Mesodermal cell (in vitro differentiated cells): ENCODE measurements at regions not wholly inside any gene's neighbourhood (a gene's known extent, or its start where the extent isn't known, plus 50 kb on each side); places are given as distances from the start of the nearest gene placed in this dataset.

Source experiments
- H3K27ac ChIP-seq: 2 replicates; pipeline ENCODE4 v1.7.0; 2013; ENCODE audit warnings: mild to moderate bottlenecking, low read depth, low read length, moderate library complexity; ENCODE audit not compliant: severe bottlenecking
- H3K36me3 ChIP-seq: 2 replicates; pipeline ENCODE4 v1.7.1; 2013; ENCODE audit warnings: mild to moderate bottlenecking, low read length, moderate library complexity; ENCODE audit not compliant: control insufficient read depth, insufficient read depth
- H3K4me1 ChIP-seq: one replicate; pipeline ENCODE4 v1.7.1; 2013; ENCODE audit warnings: mild to moderate bottlenecking, low read length; ENCODE audit not compliant: insufficient read depth, control insufficient read depth, poor library complexity, severe bottlenecking
- H3K4me3 ChIP-seq: 2 replicates; pipeline ENCODE4 v1.7.0; 2013; ENCODE audit warnings: low read length, control low read depth, mild to moderate bottlenecking; ENCODE audit not compliant: insufficient read depth, poor library complexity, severe bottlenecking; ENCODE audit errors: extremely low read depth
- H3K9me3 ChIP-seq: 2 replicates; pipeline ENCODE4 v1.7.1; 2013; ENCODE audit warnings: mild to moderate bottlenecking, low read length, moderate library complexity; ENCODE audit not compliant: control insufficient read depth
- WGBS, 2 experiments: methylation state at CpG; one replicate each; pipeline ENCODE4 v1.1.5; 2013; ENCODE audit warnings: missing lambda C conversion rate in 2 of 2; ENCODE audit not compliant: insufficient coverage in 2 of 2; 5-methylcytosine and 5-hydroxymethylcytosine counted together

GRCh38 chr7:156091519-156092080, 279.3 kb upstream of the SHH start:
- H3K4me1 ChIP-seq: no peaks in the 10 kb centered on the region
- WGBS, 2 experiments: 86 to 96% methylated on average over 6 to 7 of the region's 10 CpGs
- no peak overlapping the region for H3K27ac ChIP-seq
- H3K9me3 ChIP-seq: no peaks in the 10 kb centered on the region
- no peaks in the 10 kb centered on the region for H3K36me3 ChIP-seq
- no peak overlapping the region for H3K4me3 ChIP-seq

GRCh38 chr7:156090988-156091387, 278.7 kb upstream of the SHH start:
- WGBS, 2 experiments: 85 to 100% methylated on average over 3 of the region's 6 CpGs
- no peaks in the 10 kb centered on the region for H3K9me3 ChIP-seq
- H3K36me3 ChIP-seq: no peaks in the 10 kb centered on the region
- H3K4me3 ChIP-seq: no peak overlapping the region
- no peak overlapping the region for H3K27ac ChIP-seq
- H3K4me1 ChIP-seq: no peaks in the 10 kb centered on the region

GRCh38 chr7:156089222-156089621, 277.0 kb upstream of the SHH start:
- Histone ChIP-seq H3K4me1 (no peaks in the 10 kb centered on the region), H3K36me3 (no peaks in the 10 kb centered on the region), H3K27ac (no peak overlapping the region), H3K4me3 (no peak overlapping the region), H3K9me3 (no peaks in the 10 kb centered on the region)
- 82 to 90% methylated on average over 9 to 10 of the region's 11 CpGs for whole genome bisulfite sequencing, 2 experiments

GRCh38 chr7:156088115-156088514, 275.9 kb upstream of the SHH start:
- Histone ChIP-seq H3K36me3 (no peaks in the 10 kb centered on the region), H3K9me3 (no peaks in the 10 kb centered on the region), H3K4me3 (no peak overlapping the region), H3K4me1 (no peaks in the 10 kb centered on the region), H3K27ac (no peak overlapping the region)
- WGBS, 2 experiments: no CpG with 5 or more reads among the region's 1 CpG

GRCh38 chr7:156082048-156083040, 270.1 kb upstream of the SHH start:
- WGBS, 2 experiments: 80 to 90% methylated on average over 13 to 14 of the region's 21 CpGs
- no peak overlapping the region for H3K27ac ChIP-seq
- no peak overlapping the region for H3K4me3 ChIP-seq

GRCh38 chr7:156080596-156080995, 268.3 kb upstream of the SHH start:
- Histone ChIP-seq H3K36me3 (no peaks in the 10 kb centered on the region), H3K4me1 (no peaks in the 10 kb centered on the region), H3K4me3 (no peak overlapping the region), H3K9me3 (no peaks in the 10 kb centered on the region), H3K27ac (no peak overlapping the region)
- WGBS, 2 experiments: 54 to 68% methylated on average over 2 of the region's 3 CpGs

More at GRCh38 chr7:156082048-156083040, 270.1 kb upstream of the SHH start:
- Histone ChIP-seq H3K36me3 (no peaks in the 10 kb centered on the region), H3K9me3 (no peaks in the 10 kb centered on the region), H3K4me1 (no peaks in the 10 kb centered on the region)

GRCh38 chr7:156080046-156080445, 267.8 kb upstream of the SHH start:
- Histone ChIP-seq H3K9me3 (no peaks in the 10 kb centered on the region), H3K4me3 (no peak overlapping the region), H3K4me1 (no peaks in the 10 kb centered on the region), H3K27ac (no peak overlapping the region), H3K36me3 (no peaks in the 10 kb centered on the region)
- 80 to 97% methylated on average over 1 to 5 of the region's 11 CpGs for WGBS, 2 experiments

- Histone ChIP-seq H3K27ac (no peak overlapping the region), H3K9me3 (no peaks in the 10 kb centered on the region), H3K36me3 (no peaks in the 10 kb centered on the region), H3K4me1 (no peaks in the 10 kb centered on the region), H3K4me3 (no peak overlapping the region)
- 88 to 93% methylated on average over 8 to 15 of the region's 15 CpGs for WGBS, 2 experiments
Measured at GRCh38 chr7:156079156-156079555, 266.9 kb upstream of the SHH start.

GRCh38 chr7:156074982-156075615, 262.8 kb upstream of the SHH start:
- H3K27ac ChIP-seq: no peak overlapping the region
- H3K4me3 ChIP-seq: no peak overlapping the region
- H3K36me3 ChIP-seq: no peaks in the 10 kb centered on the region
- no peaks in the 10 kb centered on the region for H3K9me3 ChIP-seq
- H3K4me1 ChIP-seq: no peaks in the 10 kb centered on the region
- 92 to 93% methylated on average over 22 to 28 of the region's 28 CpGs for WGBS, 2 experiments

GRCh38 chr7:156074084-156074483, 261.8 kb upstream of the SHH start:
- no peaks in the 10 kb centered on the region for H3K9me3 ChIP-seq
- H3K36me3 ChIP-seq: no peaks in the 10 kb centered on the region
- no peak overlapping the region for H3K4me3 ChIP-seq
- no peak overlapping the region for H3K27ac ChIP-seq
- H3K4me1 ChIP-seq: no peaks in the 10 kb centered on the region
- WGBS, 2 experiments: 89 to 95% methylated on average over 8 to 10 of the region's 11 CpGs
